NCI-H2107 treated with DMSO at 0.1 percent for 48 hours (cell line): ENCODE measurements at regions not wholly inside any gene's neighbourhood (a gene's known extent, or its start where the extent isn't known, plus 50 kb on each side); places are given as distances from the start of the nearest gene placed in this dataset.
"Not testable (repeated sequence)": the region's sequence is repeated elsewhere in the genome, so short reads cannot be mapped to it uniquely, and the experiment has no call there.

Experiments used
- DNase-seq: peaks from one replicate; lab custom pipeline; 2025; ENCODE audit not compliant: unreplicated experiment; lab: John Stamatoyannopoulos, UW

DNA sequence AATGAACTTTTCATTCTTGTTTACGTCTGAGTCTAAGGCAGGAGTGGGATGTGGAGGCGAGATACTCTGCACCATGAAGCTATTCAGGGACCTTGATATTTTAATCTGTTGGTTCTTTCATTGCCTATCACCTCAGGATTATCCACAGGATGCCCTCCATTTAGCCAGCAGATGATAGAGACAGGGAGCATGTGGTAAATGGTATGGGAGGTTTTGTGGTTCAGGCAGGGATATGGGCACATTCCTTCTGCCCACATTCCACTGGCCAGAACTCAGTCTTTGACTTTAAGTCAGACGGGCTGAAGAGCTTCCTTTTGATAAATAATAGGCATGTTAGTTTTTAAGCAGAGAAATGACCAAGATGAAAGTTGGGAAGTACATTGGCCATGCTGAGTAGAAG, 548.0 kb upstream of the CCDC54 start:
- no peak for DNase-seq

- no peak for DNase-seq
Measured at GRCh38 chr3:106830334-106830733, 546.9 kb upstream of the CCDC54 start.

GRCh38 chr3:106836906-106837305, 540.3 kb upstream of the CCDC54 start:
- no peak for DNase-seq

DNA sequence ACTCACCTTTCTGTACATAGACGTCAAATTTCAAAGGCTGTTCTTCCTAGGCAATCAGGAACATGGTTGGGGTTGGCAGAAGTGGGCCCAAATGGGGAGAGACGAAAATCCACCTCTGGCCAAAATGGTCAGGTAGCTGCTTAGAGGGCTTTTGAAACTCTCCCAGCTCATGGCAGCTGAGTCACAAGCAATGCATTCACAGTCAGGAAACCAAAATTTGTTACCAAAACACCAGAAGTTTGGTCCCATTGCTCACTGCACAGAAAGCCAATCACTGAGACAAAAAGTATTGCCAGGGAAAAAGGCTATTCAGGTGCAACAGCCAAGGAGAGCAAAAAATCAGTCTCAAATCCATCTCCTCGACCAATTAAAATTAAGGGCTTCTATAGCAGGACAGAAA, 539.6 kb upstream of the CCDC54 start:
- no peak for DNase-seq

DNA sequence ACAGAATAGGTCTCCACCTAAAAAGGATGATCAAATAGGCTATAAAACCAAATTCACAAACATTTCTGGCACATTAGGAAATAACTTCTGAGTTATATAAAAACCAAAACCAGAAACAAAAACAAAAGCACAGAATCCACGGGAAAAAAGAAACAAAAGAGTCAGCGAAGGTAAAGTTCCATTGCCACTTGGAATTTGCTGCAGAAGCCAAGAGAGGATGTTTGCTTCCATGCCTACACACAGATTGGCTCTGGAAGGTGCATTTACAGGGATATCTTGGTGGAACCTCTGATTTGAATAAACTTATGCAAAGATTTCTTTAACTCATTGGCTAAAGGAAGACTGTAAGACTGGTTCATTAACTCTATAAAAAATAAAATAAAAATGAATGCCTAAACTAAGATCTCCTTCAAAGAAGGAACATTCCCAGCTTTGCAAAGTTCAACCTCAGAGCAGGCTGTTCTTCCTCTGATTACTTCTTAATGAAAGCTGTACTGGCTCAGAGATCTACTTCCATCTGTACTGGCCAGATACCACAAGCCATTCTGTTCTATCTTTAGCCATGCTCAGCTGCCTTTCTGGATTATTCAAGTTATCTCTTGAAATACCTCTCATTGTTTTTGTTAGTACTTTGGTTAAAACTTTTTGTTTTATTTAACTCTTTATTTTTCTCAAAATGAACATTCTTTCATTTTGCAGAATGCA, 537.5 kb upstream of the CCDC54 start:
- no peak for DNase-seq

DNA sequence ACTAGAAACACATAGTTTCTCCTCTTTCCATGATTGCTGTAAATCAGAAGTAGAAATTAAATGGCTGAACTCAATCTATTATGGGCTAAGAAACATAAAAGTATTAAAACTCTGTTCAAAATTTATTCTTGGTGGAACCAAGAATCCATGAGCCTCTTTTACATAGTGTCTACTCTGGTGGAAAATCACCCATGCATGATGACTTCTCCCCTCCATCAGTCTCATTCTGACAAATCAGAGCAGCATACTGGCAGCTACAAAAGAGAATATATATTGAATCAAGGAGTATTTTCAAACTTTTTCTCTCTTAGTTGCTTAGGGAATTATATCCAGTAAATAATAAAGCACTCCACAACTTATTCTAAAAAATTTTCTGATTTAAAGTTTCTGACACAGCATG, 536.9 kb upstream of the CCDC54 start:
- DNase-seq: no peak

- no peak for DNase-seq
Measured at GRCh38 chr3:106842151-106842550, 535.1 kb upstream of the CCDC54 start.

DNA sequence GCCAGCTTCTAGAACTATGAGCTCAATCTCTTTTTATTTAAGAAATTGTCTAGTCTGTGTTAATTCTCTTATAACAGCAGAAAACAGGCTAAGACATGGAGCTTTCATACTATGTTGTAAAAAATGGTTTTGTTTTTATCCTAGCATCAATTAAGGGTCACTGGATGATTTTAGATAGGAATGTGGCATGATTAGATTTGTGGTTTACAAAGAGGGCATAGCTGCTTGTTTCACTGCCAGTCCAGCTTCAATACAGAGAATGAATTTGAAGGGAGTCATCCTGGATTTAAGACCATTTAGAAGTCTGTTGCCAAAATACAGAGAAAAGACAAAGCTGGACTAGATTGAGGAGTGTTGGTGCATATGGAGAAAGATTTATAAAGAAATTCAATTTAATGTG, 532.6 kb upstream of the CCDC54 start:
- no peak for DNase-seq

- no peak for DNase-seq
Measured at GRCh38 chr3:106848099-106848498, 529.1 kb upstream of the CCDC54 start.

DNA sequence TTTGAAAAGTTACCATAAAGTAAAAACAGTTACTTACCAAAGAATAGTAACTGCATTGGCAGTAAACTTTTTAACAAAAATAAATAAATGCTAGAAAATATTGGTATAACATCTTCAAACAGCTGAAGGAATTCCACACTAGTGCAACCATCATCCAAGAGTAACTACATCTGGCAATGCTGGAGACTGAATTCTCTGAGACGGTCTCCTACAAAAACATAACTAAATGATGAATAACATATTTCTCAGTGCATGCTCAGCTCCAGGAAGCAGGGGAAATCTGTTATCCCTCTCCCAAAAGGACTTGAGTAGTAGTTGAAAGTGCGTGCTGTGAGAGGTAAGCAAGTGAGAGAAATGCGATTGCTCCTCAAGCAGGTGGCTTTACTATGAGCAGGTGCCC, 526.8 kb upstream of the CCDC54 start:
- DNase-seq: no peak

DNA sequence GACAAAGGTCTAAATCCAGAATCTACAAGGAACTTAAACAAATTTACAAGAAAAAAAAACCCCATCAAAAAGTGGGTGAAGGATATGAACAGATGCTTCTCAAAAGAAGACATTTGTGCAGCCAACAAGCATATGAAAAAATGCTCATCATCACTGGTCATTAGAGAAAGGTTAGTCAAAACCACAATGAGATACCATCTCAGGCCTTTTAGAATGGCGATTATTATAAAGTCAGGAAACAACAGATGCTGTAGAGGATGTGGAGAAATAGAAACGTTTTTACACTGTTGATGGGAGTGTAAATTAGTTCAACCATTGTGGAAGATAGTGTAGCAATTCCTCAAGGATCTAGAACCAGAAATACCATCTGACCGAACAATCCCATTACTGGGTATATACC, 518.9 kb upstream of the CCDC54 start:
- DNase-seq: not testable (repeated sequence)

DNA sequence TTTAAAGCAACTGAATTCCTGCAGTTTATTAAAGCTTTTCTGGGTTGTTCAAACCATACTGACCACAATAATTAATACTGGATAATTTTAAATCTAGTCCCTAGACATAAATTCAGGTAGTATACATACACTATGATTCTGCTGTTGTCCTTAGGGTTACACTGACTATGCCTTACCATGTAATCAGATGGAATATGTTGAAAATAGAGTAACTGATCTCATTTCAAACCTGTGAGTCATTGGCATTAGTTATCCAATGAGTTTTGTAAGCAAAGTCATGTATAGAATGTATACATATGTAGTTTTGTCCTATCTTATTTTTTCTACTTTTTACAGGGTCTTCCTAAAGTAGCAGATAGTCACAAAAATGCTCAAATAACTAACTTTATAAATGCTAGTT, 517.1 kb upstream of the CCDC54 start:
- DNase-seq: no peak

DNA sequence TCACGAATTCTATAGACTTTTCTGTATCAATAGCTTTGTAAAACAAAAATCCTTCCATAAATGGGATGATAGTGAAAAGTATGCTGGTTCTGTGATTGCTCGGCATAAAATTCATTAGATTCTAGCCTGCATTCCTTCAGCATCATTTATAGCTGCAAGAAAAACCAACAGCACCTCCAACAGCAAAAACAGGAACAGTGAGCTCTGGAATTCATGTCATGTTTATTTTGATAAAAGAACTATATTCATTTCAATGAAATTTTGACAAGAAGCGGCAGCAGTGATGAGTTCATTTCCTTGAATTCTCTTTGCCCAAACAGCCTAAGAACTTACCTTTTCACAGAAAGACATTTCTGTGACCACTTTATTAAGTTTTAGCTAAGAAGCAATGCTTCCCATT, 515.2 kb upstream of the CCDC54 start:
- no peak for DNase-seq

- DNase-seq: no peak
Measured at GRCh38 chr3:106877627-106878026, 499.6 kb upstream of the CCDC54 start.

DNA sequence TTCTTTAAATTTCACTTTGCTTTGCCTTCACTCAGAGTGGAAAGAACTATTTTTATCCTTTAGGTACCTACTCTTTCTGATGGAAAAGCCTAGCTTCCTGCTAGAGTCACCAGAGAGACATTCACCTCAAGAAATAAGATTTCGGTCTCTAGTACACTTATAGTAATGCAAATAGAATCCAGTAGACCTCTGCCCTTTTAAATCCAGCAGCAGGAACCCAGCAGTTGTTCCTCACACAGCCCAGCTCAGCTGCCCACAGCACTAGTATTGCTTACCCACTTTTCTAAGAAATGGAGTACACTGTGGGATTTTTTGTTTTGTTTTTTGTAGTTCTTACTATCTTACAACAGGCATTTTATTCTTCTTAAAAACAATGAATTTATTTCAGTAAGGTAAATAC, 497.0 kb upstream of the CCDC54 start:
- DNase-seq: no peak

DNA sequence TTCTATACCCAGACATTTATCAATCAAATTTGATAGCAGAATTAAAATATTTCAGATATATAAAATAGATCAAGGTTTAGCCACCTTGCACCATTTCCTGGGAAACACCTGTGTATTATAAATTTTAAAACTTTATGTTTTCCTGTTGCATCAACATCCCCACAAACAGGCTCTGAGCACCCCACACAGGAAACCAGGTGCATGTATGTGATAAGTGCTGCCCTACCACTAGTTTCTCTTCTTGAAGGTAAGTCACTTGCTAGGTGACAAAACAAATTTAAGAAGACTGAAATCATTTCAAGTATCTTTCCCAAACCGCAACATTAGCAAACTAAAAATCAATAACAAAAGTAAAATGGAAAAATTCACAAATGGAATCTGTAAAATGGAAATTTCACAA, 496.1 kb upstream of the CCDC54 start:
- no peak for DNase-seq

DNA sequence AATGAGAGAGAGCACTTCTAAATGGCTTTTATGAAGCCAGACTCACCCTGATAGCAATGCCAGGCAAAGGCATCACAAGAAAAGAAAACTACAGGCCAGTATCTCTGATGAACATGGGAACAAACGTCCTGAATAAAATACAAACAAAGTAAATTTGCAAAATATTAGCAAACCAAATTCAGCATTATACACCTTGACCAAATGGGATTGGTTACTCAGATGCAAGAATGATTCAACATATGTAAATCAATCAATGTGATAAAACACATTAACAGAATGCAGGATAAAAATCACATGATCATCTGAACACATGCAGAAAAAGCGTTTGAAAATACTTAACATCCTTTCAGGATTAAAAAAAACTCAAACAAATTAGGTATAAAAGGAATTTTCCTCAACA, 494.9 kb upstream of the CCDC54 start:
- no peak for DNase-seq

- DNase-seq: no peak
Measured at GRCh38 chr3:106906074-106906473, 471.2 kb upstream of the CCDC54 start.

DNA sequence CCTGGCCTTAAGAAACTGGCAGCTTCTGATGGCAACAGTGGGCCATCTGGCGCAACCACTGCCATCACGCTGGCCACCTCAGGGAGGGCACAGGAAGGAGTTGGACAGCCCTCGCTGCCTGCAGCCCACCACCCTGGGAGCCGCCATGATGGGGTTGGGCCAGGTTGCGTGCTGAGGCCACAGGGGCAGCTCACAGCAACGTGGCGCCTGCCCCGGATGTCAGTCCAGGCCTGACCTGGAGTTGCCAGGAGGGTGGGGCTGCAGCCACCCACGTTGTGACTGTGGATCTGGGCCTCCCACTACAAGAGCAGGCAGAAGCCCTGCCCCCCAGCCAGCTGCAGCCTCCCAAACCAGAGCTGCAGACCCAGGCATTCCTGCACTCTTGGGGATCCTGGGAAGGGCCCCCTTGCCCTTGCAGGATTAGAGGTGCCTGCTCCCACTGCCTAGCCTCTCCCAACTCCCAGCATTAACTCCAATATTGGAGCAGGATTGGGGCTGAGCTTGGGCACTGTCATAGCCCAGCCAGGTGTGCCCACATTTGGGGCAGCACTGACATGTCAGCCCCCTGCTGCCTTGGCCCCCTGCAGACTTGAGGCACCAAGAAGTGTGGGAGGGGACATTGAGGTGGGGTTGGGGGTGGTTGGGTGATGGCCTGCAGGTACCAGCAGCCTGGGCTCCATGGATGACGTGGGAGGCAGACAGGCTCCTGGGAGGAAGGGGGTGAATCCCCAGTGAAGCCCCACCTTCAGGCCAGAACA, 468.9 kb upstream of the CCDC54 start:
- DNase-seq: no peak

GRCh38 chr3:106913111-106913698, 464.0 kb upstream of the CCDC54 start:
- no peak for DNase-seq

- DNase-seq: no peak
Measured at GRCh38 chr3:106913966-106914365, 463.3 kb upstream of the CCDC54 start.

- no peak for DNase-seq
Measured at GRCh38 chr3:106920609-106921008, 456.6 kb upstream of the CCDC54 start.
